Stimulated activated CD4-positive, alpha-beta T cell treated with anti-CD3 and anti-CD28 coated beads, Interleukin-1b, Interleukin-23, amount 100 ng/mL, for 24 hours (primary cell): ENCODE measurements at regions not wholly inside any gene's neighbourhood (a gene's known extent, or its start where the extent isn't known, plus 50 kb on each side); places are given as distances from the start of the nearest gene placed in this dataset.

Experiments used
- DNase-seq, 4 experiments: peaks; one replicate each; pipeline ENCODE4 v3.0.0-alpha.2; 2020; ENCODE audit warnings: low read depth in 4 of 4, low spot score in 1 of 4

- no peak for DNase-seq
Measured at GRCh38 chr6:33950891-33951889, 147.4 kb upstream of the MLN start.

- no peak for DNase-seq
Measured at GRCh38 chr6:33950472-33950881, 146.7 kb upstream of the MLN start.

- no peak for DNase-seq
Measured at GRCh38 chr6:33949877-33950435, 146.2 kb upstream of the MLN start.

GRCh38 chr6:33949111-33949510, 145.3 kb upstream of the MLN start:
- DNase-seq = no peak

GRCh38 chr6:33947916-33948594, 144.3 kb upstream of the MLN start:
- DNase-seq = no peak

- no peak for DNase-seq
Measured at GRCh38 chr6:33947047-33947446, 143.2 kb upstream of the MLN start.

GRCh38 chr6:33945931-33946330, 142.1 kb upstream of the MLN start:
- DNase-seq = no peak

GRCh38 chr6:33944686-33945411, 141.0 kb upstream of the MLN start:
- no peak for DNase-seq

GRCh38 chr6:33936886-33937285, 133.1 kb upstream of the MLN start:
- no peak for DNase-seq

- DNase-seq = no peak
Measured at GRCh38 chr6:33935439-33936080, 131.8 kb upstream of the MLN start.

GRCh38 chr6:33934731-33935270, 131.0 kb upstream of the MLN start:
- no peak for DNase-seq

- no peak for DNase-seq
Measured at GRCh38 chr6:33933101-33933500, 129.3 kb upstream of the MLN start.

GRCh38 chr6:33931799-33932198, 128.0 kb upstream of the MLN start:
- DNase-seq = no peak

- DNase-seq = no peak
Measured at GRCh38 chr6:33929575-33930288, 125.9 kb upstream of the MLN start.

- DNase-seq = no peak
Measured at GRCh38 chr6:33927616-33928015, 123.8 kb upstream of the MLN start.

- no peak for DNase-seq
Measured at GRCh38 chr6:33927112-33927511, 123.3 kb upstream of the MLN start.

GRCh38 chr6:33926451-33926850, 122.6 kb upstream of the MLN start:
- no peak for DNase-seq

- no peak for DNase-seq
Measured at GRCh38 chr6:33925936-33926335, 122.1 kb upstream of the MLN start.

- DNase-seq = no peak
Measured at GRCh38 chr6:33925210-33925609, 121.4 kb upstream of the MLN start.

- no peak for DNase-seq
Measured at GRCh38 chr6:33924681-33925080, 120.9 kb upstream of the MLN start.
